GDM1 (cell line): ENCODE measurements at regions not wholly inside any gene's neighbourhood (a gene's known extent, or its start where the extent isn't known, plus 50 kb on each side); places are given as distances from the start of the nearest gene placed in this dataset.

Experiments used
- DNase-seq: peaks from one replicate; lab custom pipeline; 2025; lab: John Stamatoyannopoulos, UW

DNA sequence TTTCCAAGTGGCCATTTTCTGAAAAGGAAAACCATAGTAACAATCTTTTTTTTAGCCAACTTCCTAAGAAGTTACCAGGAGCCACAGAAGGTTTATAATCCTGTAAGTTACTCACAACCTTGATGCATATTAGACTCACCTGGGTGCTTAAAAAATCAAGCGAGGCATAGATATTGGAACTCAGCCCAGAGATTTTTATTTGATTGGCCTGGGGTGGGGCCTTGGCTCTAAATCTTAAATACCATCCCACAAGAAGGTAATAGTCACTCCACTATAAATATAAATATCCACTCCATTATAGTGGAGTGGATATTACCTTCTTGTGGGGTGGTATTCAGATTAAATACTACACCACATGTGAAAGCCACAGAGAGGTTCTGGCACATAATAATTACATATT is 429.6 kb downstream of the RFC3 start:
- DNase-seq, result no peak

DNA sequence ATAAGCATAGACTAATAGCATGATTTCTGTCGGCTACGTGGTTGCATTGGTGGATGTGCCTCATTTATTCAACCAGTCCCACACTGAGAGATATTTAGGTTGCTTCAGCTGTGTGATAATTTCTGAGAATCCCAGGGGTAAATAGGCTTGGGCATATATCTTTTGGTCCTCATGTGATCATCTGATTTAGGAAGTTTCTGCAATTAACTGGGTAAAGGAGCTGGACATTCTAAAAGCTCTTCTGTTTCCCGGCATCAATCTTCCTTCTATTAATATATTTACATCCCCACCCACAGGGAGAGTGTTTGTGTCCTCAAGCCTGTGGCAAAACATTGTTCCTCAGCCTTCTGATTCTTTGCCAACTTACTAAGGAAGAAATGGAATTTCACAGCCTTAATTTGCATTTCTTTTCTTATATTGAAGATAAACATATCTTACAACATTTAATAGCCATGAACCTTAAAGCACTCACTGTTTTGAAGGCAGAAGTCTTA is 431.6 kb downstream of the RFC3 start:
- no peak for DNase-seq

DNA sequence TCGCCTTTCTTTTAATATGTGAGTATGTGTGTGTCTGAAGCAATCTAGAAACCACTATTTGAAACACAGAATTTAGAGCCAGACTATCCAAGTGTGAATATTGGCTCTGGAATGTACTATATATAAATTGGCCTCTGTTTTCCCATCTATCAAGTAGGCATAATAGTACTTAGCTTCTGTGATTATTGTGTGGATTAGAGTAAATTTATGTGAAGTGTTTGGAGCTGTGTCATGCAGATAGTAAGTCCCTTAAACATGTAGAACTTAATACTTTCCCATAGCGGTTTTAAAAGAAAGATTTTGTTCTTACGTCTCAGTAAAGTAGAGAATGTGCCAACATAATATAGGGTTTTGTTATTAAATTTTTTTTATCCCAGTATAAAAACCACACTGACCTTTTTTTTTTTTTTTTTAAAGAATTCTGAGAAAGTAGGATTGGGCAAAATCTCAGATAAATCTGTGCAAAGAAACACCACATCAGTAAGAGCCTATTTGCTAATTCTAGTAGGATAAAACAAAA is 432.3 kb downstream of the RFC3 start:
- no peak for DNase-seq

DNA sequence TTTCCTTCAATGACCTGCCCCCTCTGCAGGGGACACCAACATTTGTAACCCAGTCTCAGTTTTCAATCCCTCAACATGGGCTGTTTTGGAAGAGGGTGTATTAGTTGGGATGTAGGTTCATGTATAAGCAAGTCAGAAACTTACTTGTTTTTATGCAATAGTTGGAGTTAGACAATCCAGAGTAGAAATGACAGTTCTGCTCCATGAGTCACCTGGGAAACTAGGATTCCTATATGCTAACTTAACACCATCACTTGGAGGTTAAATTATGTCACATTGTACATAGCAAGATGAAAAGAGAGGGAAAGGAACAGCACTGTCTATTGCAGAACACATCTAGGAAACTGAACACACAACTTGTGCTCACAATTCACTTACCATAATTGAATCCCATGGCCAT is 436.4 kb downstream of the RFC3 start:
- DNase-seq, result no peak

DNA sequence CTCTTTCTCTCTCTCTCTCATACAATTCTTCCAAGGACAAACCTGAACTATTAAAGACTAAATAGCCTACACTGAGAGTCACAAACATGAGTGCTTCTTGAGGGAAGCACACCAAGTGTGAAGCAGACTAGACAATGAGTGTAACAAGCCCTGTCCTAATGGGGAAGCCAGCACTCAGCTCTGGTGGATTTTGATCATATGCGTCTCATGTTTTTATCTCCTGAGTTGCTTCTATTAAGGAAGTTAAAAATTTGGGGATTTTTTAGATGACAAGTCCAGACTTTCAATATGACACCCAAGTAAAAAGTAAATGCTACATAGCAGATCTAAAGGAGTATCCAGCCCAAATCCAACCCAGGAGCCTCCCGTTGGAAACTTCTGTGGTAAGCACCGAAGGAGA is 437.8 kb downstream of the RFC3 start:
- DNase-seq, result no peak

DNA sequence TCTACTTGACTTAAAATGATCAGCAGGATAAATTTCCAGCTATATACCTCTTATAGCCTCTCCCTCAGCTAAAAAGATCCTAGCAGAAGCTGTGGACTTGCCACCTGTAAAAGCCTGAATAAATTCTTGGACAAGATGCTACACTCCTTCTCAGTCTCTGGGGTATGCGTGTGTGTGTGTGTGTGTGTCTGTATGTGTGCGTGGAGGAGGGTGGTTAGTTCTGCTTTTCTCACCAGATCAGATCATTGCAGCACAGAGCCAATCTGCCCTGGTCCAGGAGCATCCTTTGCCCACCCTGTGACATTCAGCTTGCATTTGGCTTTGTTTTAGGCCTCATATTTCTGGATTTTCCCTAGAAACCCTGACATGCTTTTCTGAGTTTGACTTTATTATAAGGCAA is 438.3 kb downstream of the RFC3 start:
- peak; percentile 37 for DNase-seq

DNA sequence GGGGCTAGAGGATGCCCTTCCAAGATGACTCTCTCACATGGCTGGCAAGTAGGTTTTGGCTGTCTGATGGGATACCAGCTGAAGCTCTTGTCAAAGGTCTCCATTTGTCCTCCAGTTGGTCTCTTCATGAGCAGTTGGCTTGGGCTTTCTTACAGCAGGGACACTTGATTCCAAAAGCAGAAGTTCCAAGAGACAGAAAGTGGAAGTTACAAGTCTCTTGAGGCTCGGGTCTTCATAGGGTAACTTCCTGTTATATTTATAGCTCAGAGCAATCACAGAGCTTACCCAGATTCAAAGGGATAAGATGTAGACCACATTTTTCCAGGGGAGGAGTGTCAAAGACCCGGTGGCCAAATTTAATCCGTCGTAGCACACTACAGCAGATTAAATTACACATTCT is 440.0 kb downstream of the RFC3 start:
- DNase-seq, result peak; percentile 49

DNA sequence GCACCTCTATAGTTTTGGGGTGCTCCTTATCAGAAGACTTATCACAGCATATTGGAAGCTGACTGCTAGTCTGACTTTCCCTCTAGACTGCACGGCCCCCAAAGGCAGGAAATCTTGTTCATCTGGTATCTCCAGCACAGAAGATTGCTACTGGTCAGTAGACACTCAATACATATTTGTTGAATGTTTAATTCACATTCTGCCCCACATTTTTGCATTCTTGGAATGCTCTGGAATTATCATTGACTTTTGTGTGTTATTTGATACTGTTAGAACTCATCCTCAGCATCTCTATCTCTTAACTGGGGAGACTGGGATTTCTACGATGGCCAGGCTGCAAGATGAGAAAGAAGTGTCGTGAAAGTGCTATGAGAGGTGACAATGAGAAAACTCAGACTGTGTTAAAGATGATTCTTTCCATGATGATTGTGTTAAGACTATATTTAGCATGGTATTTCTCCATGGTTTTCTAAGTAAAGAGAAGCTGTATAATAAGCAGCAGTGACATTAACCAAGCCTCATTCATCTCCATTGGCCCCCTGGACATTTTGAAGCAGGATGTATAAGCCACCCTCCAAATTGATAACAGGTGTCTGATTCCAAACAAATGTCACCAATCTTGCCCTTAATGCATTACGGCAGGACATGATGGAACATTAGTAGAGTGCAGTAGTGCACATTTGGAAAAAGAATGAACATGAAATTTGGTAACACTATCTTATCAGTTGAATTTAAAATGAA is 440.9 kb downstream of the RFC3 start:
- no peak for DNase-seq

DNA sequence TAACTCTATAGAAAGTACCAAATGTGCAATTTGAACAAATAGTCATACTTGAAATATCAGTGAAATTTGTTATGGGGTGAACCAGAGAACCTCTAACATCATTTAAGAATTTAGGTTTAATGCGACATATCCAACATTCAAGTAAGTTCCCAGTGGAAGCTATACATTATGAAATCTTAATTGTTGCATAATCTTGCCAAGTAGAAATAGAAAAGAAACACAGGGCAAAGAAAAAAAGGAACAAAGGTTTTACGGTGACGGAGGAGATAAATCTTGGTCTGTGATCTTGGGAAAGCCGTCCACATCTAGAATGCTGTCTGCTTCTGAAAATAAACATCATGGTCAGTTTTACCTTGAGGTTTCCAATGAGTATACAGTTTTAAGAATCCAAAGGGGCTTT is 445.7 kb downstream of the RFC3 start:
- DNase-seq, result no peak

DNA sequence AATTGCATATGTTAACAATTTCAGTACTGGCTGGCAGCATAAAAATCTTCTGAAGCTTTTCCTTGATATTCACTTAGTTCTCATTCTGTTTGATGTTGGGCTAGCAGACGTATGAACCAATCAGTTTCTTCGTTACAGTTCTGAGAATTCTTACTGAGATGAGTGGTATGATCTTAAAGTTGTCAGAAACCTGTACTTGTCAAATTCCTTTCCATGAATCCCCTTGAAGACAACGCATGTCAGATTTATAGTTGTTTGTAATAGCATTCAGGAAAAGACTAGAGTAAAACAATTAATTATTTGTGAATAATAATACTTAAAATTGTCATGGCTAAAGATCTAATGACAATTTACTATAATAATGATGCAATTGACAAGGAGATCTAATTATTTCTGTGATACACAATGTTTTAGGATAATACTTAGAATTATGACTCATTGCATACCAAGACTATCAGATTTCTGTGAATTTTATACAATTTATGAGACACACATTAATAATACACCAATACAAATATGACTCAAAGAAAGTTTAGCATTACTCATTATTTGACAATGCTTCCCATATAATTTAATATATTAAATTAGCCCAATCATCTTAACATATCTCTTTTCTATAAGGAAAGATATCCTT is 447.2 kb downstream of the RFC3 start:
- DNase-seq, result no peak

DNA sequence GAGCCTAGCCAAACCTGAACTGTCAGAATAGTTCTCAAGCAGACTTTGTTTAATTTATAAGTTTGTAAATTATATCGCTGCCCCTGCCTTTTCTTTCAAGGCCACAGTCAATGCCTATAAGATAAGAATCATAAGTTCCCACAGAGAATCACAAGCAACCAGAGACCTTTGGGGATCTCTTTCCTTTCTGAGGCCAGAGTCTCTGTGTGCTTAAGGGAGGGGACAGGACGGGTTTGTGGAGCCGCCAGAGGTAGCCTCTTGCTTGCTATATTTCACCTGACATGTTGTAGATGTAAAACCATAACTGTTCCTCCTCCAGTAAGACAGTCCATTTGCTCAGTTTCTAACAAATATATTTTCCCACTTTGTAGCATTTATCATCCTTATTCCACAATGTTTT is 458.8 kb downstream of the RFC3 start:
- no peak for DNase-seq

DNA sequence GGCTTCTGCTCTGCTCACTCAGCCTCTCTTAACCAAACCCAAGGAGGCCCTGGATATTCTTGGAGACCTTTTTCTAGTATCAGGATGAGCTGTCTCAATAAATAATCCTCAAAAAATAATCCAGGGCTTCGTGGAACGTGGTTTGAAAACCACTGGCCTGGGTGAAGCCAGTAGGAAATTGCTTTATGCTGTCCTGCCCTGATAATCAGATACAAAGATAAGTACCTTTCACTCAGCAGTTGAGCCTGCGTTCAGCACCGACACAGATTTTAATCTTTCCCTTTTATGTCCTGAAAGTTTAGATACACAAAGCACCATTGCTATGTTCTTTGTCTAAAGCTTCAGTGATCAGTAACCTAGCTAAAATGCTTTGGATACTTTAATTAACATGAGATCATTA is 460.0 kb downstream of the RFC3 start:
- DNase-seq, result no peak

DNA sequence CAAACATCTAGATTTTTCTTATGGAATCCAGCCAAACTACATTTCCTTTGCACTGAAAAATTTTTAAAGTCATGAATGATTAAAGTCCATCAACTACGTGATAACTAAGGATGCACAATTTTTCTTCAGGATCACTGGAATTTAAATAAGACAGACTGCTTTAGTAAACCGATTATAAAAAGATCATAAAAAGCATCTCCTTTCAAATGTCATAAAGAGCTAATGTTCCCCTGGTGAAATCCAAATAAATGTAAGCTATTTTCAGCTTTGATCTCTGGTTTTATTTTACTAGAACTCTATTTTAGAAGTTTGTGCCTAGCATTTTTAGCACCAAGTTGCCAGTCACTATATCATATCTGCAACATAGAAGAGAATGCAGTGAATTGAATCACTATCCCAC is 460.8 kb downstream of the RFC3 start:
- DNase-seq, result no peak

DNA sequence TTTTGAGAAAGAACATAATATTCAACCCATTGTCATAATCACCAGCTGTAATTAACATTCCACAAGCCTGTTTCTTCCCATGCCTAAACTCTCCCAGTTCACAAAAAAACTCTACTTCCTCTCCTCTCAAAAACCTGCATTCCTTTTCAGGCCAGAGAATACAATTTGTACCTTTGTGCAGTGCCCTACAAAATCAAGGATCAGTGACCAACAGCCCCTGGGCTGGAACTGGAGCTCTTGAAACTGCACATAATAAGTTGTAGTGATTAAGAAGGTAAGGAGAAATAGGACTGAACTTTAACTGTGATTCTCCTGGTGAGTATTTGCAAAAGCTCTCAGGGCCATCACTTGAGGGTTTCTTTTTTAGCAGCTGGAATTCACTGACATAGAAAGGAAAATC is 472.7 kb downstream of the RFC3 start:
- no peak for DNase-seq

DNA sequence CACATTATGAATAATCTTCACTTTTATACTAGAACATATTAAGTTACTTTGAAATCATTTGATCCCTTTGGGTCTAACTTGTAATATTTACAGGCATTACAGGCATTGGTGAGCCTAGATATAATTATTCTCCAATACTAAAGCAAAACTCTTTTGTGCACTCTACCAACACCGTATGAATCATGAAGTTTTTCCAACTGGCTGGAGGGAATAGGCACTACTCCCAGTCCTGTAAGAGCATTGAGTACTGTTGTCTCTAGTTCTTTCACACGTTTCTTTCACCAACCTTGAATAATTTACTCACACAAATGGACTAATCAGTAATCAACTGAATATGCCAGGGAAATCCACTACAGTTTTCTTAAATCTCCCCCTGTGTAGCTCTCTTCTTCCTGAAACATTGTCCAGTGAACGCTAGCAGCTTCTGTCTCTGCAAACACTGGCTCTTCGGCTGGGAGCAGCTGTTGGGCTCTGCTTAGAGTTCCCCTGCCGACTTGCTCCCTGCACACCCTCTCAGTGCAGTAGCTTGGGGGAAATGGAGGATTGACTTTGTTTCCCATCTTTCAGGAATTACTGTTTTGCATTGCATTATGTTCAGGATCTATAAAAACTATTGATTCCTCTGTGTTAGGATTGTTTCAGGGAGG is 476.7 kb downstream of the RFC3 start:
- DNase-seq, result no peak

DNA sequence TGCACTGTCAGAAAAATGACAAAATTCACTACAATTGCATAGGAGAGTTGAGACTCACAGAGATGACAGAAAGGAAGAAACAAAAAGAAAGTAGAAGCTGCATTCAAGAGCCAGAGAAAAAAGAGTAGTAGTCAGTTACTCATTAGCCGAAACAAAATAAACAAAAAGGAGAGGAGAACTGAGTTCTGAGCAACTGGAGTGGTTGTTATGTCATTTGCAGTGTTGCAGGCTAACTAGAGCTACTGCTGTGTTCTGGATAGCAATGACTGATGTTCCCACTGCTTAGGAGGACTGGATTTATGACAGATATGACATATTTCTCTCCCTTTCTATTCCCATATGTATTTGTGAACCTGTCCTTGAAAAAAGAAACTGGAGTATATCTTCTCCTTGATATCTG is 482.6 kb downstream of the RFC3 start:
- DNase-seq, result no peak

DNA sequence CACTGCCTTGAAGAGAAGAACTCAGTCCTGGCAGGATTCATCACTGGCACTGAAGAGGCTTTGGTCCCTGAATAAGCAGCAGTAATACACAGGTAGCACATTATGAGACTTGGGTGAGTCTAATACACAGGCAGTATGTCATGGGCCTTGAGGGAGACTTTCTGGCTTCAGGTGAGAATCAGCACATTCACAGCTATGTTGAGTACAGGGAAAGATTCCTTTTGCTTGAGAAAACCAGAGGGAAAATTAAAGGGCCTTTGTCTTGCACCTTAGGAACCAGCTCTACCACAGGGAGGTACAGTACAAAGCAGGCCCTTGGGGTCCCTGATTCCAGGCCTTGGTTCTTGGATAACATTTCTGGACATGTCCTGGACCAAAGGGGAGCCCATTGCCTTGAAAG is 484.6 kb downstream of the RFC3 start:
- DNase-seq, result no peak

DNA sequence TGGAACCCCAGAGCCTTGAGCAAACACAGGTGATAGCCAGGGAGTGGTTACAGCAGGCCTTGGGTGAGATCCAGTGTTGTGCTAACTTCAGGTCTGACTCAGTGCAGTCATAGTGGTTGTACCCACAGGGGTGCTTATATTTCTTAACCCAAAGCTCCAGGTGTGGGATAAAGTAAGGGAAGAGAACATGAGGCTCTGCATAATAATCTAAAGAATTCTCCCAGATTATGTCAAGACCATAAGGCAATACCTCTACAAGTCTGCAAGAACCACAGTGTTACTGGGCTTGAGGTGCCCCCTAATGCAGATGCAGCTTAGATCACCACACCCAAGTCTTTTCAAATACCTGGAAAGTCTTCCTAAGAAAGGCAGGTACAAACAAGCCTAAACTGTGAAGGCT is 485.4 kb downstream of the RFC3 start:
- no peak for DNase-seq

DNA sequence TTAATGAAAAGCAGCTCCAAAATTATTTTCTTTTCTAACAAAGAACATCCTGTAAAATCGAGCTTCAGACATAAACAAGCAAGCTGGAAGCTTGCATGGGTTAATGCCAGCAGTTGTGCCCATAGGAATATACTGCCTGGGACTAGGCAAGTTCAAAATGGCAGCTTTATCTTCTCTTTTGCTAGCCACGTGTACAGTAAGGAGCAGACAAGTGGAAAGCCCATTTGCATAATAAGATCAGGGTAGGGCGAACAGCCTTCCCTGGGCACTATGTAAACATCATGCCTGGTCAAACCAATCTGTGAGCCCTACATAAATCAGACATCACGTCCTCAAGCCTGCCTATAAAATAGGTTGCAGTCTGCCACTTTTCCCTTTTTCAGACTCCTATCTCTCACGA is 489.7 kb downstream of the RFC3 start:
- DNase-seq, result no peak

DNA sequence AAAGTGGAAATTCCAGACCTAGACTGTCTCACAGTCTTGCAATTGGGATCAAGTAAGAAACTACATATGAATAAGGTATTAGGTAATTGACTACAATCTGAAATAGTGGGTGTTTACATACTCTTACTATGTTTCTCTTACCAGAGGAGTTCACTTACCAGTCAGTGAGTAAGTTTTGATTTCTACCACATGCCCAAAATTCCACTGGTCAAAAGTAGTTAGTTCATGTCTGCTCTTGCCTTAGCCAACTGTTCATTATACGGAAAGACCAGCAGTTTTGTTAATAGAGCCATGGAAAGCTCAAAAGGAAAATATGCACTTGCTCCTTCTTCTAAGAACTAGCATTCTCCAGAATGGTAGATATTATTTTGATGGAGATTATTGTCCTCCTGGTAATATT is 490.8 kb downstream of the RFC3 start:
- DNase-seq, result no peak

DNA sequence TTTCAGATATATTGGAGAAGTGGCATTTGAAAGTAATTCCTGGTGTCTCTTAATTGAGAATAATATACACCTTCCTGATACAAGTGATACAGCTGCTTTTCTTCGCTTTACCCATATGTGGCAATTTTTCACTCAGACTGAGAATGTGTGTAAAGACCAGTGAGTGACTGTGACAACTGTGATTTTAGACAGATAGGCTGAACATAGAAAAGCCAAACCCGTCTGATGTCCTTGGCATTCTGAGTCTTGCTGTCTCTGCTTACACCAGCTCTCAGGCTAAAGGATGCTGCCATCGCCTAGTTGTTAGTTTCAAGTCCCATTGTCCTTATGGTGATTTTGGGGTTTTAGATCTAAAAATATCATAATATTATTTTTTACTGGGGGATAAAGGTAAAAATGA is 492.6 kb downstream of the RFC3 start:
- DNase-seq, result no peak

DNA sequence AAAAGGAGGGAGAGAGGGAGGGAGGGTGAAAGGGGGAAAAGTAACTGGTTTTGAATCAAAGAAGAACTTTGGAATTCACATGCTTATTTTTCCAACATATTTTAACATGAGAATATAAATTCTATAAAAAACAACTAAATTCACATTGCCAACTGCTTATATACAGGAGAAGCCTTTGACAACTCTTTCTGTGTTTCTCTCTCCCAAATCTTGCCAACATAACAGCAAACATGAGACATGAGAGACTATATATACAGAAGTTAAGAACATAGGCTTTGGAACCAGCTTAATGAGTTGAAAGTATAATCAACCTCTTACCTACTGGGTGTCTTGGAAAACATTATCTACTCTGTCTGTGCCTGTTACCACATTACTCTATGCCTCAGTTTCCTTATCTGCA is 493.3 kb downstream of the RFC3 start:
- DNase-seq, result no peak

DNA sequence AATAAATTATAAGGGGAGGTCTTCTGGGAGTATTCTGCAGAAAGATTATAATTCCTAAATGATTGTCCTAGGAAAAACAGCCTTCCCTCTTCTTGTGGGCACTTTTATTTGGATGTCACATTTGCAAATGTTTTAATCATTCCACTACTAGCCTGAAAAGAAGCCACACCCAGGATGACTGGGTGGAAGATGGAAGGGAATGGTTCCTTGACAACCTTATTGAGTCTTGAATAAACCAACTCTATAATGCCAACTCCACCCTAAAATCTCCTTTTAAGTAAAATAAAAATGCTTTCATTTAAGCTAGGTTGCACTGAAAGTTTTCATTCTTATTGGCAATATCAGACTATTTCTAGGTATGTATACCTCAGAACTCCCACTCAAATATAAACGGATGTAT is 494.6 kb downstream of the RFC3 start:
- DNase-seq, result no peak
